ENCODE measurements at regions not wholly inside any gene's neighbourhood (a gene's known extent, or its start where the extent isn't known, plus 50 kb on each side); places are given as distances from the start of the nearest gene placed in this dataset.

DNA sequence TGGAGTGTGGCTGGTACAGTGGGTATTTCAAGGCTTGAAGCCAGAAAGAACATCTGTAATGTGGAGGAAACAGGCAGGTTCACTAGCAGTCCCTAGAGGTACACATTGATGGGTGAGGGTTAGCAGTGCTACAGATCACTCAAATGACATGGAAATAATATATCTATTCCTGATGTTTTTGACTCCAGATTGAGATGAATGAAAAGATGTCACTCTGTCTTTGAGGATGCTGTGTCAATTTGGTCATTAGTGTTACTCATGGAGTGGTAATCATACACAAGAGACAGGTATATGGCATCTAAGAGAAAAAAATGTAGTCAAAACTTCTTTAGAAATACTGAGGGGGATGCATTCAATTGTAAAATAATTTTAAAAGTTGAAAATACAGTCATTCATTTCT, 135.1 kb downstream of the ZIC1 start:
- TF ChIP-seq TARDBP (IDR thresholded peaks at IDR 0.05) = no peak
- no peak for TF ChIP-seq ARNT (IDR thresholded peaks at IDR 0.05)
- TF ChIP-seq, protein P1, sequence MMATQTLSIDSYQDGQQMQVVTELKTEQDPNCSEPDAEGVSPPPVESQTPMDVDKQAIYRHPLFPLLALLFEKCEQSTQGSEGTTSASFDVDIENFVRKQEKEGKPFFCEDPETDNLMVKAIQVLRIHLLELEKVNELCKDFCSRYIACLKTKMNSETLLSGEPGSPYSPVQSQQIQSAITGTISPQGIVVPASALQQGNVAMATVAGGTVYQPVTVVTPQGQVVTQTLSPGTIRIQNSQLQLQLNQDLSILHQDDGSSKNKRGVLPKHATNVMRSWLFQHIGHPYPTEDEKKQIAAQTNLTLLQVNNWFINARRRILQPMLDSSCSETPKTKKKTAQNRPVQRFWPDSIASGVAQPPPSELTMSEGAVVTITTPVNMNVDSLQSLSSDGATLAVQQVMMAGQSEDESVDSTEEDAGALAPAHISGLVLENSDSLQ (IDR thresholded peaks at IDR 0.05) = no peak
- no peak for TF ChIP-seq L3MBTL2 (conservative IDR thresholded peaks at IDR 0.05)
- no peak for TF ChIP-seq FOXA1 (IDR thresholded peaks at IDR 0.05)
- no peak for TF ChIP-seq SP1 (IDR thresholded peaks at IDR 0.05)
- no peak for TF ChIP-seq SUZ12 (IDR thresholded peaks at IDR 0.05)
- no peak for TF ChIP-seq BHLHE40 (IDR thresholded peaks at IDR 0.05; ENCODE audit: borderline replicate concordance)
- TF ChIP-seq FOXK2 (IDR thresholded peaks at IDR 0.05) = no peak
- no peak for TF ChIP-seq ELF4 (IDR thresholded peaks at IDR 0.05)
- no peak for TF ChIP-seq LEF1 (IDR thresholded peaks at IDR 0.05; ENCODE audit: borderline replicate concordance)
- ChIA-PET CTCF (no interaction called here), POLR2A (no interaction called here)

DNA sequence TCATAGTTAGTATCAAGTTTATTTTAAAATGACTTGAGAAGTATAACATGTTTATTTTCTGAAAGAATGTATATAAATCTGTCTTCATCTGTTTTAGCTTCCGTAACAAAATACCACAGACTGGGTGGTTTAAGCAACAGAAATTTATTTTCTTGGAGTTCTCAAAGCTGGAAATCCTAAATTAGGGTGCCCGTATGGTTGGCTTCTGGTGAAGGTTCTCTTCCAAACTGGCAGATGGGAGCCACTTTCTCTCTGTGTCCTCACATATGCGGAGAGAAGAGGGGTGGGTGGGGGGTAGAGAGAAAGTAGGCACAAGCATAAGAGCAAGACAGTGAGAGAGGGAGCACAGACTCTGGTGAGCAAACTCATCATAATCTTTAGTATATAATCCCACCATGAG, 142.3 kb downstream of the ZIC1 start:
- POLR2A ChIA-PET = no interaction called here
- CTCF ChIA-PET = no interaction called here
- no peak for DNase-seq (ENCODE audit: extremely low spot score)
- no peak for TF ChIP-seq FOXA1 (IDR thresholded peaks at IDR 0.05)
- TF ChIP-seq NFRKB (IDR thresholded peaks at IDR 0.05) = no peak
- TF ChIP-seq SP1 (IDR thresholded peaks at IDR 0.05) = no peak
- TF ChIP-seq FOXK2 (IDR thresholded peaks at IDR 0.05) = no peak
- no peak for TF ChIP-seq TARDBP (IDR thresholded peaks at IDR 0.05)
- TF ChIP-seq ZNF384 (IDR thresholded peaks at IDR 0.05) = no peak
- no peak for TF ChIP-seq CTBP1 (IDR thresholded peaks at IDR 0.05; ENCODE audit: borderline replicate concordance)
- TF ChIP-seq, protein P1 (IDR thresholded peaks at IDR 0.05) = no peak
- no peak for TF ChIP-seq SUZ12 (IDR thresholded peaks at IDR 0.05)
- no peak for TF ChIP-seq FOXM1 (IDR thresholded peaks at IDR 0.05; ENCODE audit: borderline replicate concordance)
- no peak for TF ChIP-seq BHLHE40 (IDR thresholded peaks at IDR 0.05; ENCODE audit: borderline replicate concordance)
- TF ChIP-seq ARNT (IDR thresholded peaks at IDR 0.05) = no peak
- TF ChIP-seq HDGF (IDR thresholded peaks at IDR 0.05; ENCODE audit: borderline replicate concordance) = no peak
- no peak for TF ChIP-seq L3MBTL2 (conservative IDR thresholded peaks at IDR 0.05)
- no peak for TF ChIP-seq ELF4 (IDR thresholded peaks at IDR 0.05)
- TF ChIP-seq LEF1 (IDR thresholded peaks at IDR 0.05; ENCODE audit: borderline replicate concordance) = no peak

More for the DNA sequence above, 135.1 kb downstream of the ZIC1 start:
- no peak for DNase-seq (ENCODE audit: extremely low spot score)

DNA sequence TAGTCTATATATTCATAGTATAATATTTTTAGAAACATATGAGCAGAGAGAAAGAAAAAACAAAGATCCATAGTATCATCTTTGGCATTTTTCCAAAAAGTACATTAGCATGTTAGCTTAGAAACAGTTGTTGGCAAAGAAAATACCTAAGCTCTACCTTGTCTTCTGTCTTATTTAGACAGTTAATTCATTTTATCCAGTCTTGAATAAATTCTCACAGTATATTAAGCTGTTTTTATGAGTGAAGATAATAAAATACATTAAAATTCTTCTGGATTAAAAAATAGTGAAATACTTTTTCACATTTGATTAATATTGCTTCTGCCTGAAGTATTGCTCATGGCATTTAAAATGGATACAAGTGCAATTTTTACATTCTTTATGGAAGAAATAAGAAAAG, 145.2 kb downstream of the ZIC1 start:
- TF ChIP-seq, protein P1 (IDR thresholded peaks at IDR 0.05) = no peak
- TF ChIP-seq ARNT (IDR thresholded peaks at IDR 0.05) (no peak), FOXA1 (IDR thresholded peaks at IDR 0.05) (no peak), TARDBP (IDR thresholded peaks at IDR 0.05) (no peak), CTBP1 (IDR thresholded peaks at IDR 0.05; ENCODE audit: borderline replicate concordance) (no peak), FOXM1 (IDR thresholded peaks at IDR 0.05; ENCODE audit: borderline replicate concordance) (no peak), LEF1 (IDR thresholded peaks at IDR 0.05; ENCODE audit: borderline replicate concordance) (no peak), L3MBTL2 (conservative IDR thresholded peaks at IDR 0.05) (no peak), FOXK2 (IDR thresholded peaks at IDR 0.05) (no peak), HDGF (IDR thresholded peaks at IDR 0.05; ENCODE audit: borderline replicate concordance) (no peak), SUZ12 (IDR thresholded peaks at IDR 0.05) (no peak), BHLHE40 (IDR thresholded peaks at IDR 0.05; ENCODE audit: borderline replicate concordance) (no peak), ELF4 (IDR thresholded peaks at IDR 0.05) (no peak), SP1 (IDR thresholded peaks at IDR 0.05) (no peak)
- ChIA-PET CTCF (no interaction called here), POLR2A (no interaction called here)
- no peak for DNase-seq (ENCODE audit: extremely low spot score)

DNA sequence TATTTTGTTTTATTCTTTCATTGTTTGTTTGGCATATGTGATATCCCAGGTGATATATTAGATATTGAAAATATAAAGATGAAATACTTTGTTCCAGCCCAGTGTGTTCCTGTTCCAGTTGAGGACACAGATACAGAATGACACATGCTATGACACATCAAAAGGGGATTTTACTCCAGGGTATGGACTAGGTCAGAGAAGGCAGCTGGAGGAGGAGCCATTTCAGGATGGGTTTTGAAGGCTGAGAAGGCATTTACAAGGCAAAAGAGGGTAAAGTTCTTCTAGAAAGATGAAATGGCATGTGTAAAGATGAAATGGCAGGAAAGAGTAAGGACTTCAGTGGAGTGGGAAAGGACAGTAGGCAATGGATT, 163.8 kb downstream of the ZIC1 start:
- TF ChIP-seq SP1 (IDR thresholded peaks at IDR 0.05) (no peak), FOXK2 (IDR thresholded peaks at IDR 0.05) (no peak), HDGF (IDR thresholded peaks at IDR 0.05; ENCODE audit: borderline replicate concordance) (no peak), CTBP1 (IDR thresholded peaks at IDR 0.05; ENCODE audit: borderline replicate concordance) (no peak), NFRKB (IDR thresholded peaks at IDR 0.05) (no peak), ELF4 (IDR thresholded peaks at IDR 0.05) (no peak), FOXA1 (IDR thresholded peaks at IDR 0.05) (no peak), TARDBP (IDR thresholded peaks at IDR 0.05) (no peak), ZNF384 (IDR thresholded peaks at IDR 0.05) (no peak), BHLHE40 (IDR thresholded peaks at IDR 0.05; ENCODE audit: borderline replicate concordance) (no peak), LEF1 (IDR thresholded peaks at IDR 0.05; ENCODE audit: borderline replicate concordance) (no peak), ARNT (IDR thresholded peaks at IDR 0.05) (no peak), SUZ12 (IDR thresholded peaks at IDR 0.05) (no peak), FOXM1 (IDR thresholded peaks at IDR 0.05; ENCODE audit: borderline replicate concordance) (no peak), L3MBTL2 (conservative IDR thresholded peaks at IDR 0.05) (no peak)
- TF ChIP-seq, protein P1 (IDR thresholded peaks at IDR 0.05) = no peak
- CTCF ChIA-PET = no interaction called here
- DNase-seq (ENCODE audit: extremely low spot score) = no peak
- POLR2A ChIA-PET = no interaction called here

DNA sequence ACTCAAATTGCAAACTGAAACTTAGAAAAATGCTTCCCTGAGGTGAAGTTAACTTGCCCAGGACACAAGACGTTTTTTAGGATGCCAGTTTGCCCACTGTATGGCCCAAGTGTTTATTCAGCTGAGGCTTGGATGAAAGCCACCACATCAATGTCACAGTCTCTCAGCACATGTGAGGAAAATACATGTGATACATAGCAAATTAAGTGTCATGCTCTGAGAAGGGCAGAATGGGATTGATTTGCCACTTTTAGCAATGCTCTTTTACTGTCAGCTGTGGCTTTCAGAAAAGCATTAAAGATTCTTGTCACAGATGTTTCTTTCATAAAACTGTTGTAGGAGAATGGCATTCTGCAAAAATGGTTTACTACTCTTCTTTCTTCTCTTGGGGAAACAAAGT, 165.5 kb downstream of the ZIC1 start:
- DNase-seq (ENCODE audit: extremely low spot score) = no peak
- ChIA-PET POLR2A (no interaction called here), CTCF (no interaction called here)
- no peak for TF ChIP-seq ELF4 (IDR thresholded peaks at IDR 0.05)
- TF ChIP-seq SUZ12 (IDR thresholded peaks at IDR 0.05) = no peak
- TF ChIP-seq L3MBTL2 (conservative IDR thresholded peaks at IDR 0.05) = no peak
- TF ChIP-seq HDGF (IDR thresholded peaks at IDR 0.05; ENCODE audit: borderline replicate concordance) = no peak
- TF ChIP-seq NFRKB (IDR thresholded peaks at IDR 0.05) = no peak
- TF ChIP-seq FOXK2 (IDR thresholded peaks at IDR 0.05) = no peak
- TF ChIP-seq FOXA1 (IDR thresholded peaks at IDR 0.05) = no peak
- TF ChIP-seq LEF1 (IDR thresholded peaks at IDR 0.05; ENCODE audit: borderline replicate concordance) = no peak
- TF ChIP-seq FOXM1 (IDR thresholded peaks at IDR 0.05; ENCODE audit: borderline replicate concordance) = no peak
- no peak for TF ChIP-seq SP1 (IDR thresholded peaks at IDR 0.05)
- no peak for TF ChIP-seq ZNF384 (IDR thresholded peaks at IDR 0.05)
- TF ChIP-seq, protein P1 (IDR thresholded peaks at IDR 0.05) = no peak

Data from HEK293T (cell line).